PC-9 (cell line): ENCODE measurements at regions not wholly inside any gene's neighbourhood (a gene's known extent, or its start where the extent isn't known, plus 50 kb on each side); places are given as distances from the start of the nearest gene placed in this dataset.

Experiments
- BruUV-seq: library from RNA; stranded (reverse); fragments of 400-500 nt; replicated peaks from 2 replicates; lab custom pipeline; 2021; lab: Mats Ljungman, UMichigan
- CTCF ChIA-PET: fragments of 300-600 bp; sonication (Branson Sonifier 250); formaldehyde crosslinking; loops from one replicate; lab custom pipeline; 2022; ENCODE audit warnings: antibody characterized with exemption; lab: Charles Lee
- POLR2A ChIA-PET: fragments of 300-600 bp; sonication (Branson Sonifier 250); formaldehyde crosslinking; loops from one replicate; lab custom pipeline; 2022; ENCODE audit warnings: antibody characterized with exemption; ENCODE audit not compliant: unreplicated experiment; lab: Charles Lee
- DNase-seq, 2 experiments: peaks; one replicate each; pipeline versions ENCODE4 v3.0.0 to v3.0.0-alpha.2; 2015 to 2022; ENCODE audit warnings: mixed read lengths in 1 of 2
- H2AFZ ChIP-seq: fragments of 200-600 bp; sonication (generic); 2 replicates; pipeline ENCODE4 v1.8.1; 2017; ENCODE audit warnings: antibody characterized with exemption
- H3F3A ChIP-seq: fragments of 200-600 bp; sonication (generic); 2 replicates; pipeline ENCODE4 v1.8.1; 2017; ENCODE audit warnings: antibody characterized with exemption, mild to moderate bottlenecking, low read depth; ENCODE audit not compliant: insufficient read depth
- H3K27ac ChIP-seq: fragments of 200-600 bp; sonication (generic); 2 replicates; pipeline ENCODE4 v1.6.1; 2016; ENCODE audit warnings: mixed run types
- H3K27me3 ChIP-seq: fragments of 200-600 bp; sonication (generic); 2 replicates; pipeline ENCODE4 v1.6.1; 2016; ENCODE audit warnings: low read depth, mixed run types; ENCODE audit not compliant: insufficient read depth
- H3K36me3 ChIP-seq: fragments of 200-600 bp; sonication (generic); 2 replicates; pipeline ENCODE4 v1.6.1; 2016; ENCODE audit warnings: low read depth, mixed run types
- H3K4me1 ChIP-seq: fragments of 200-600 bp; sonication (generic); replicated peaks from 2 replicates; pipeline ENCODE4 v1.6.1; 2016; ENCODE audit warnings: mixed run types; ENCODE audit not compliant: insufficient read depth
- H3K4me2 ChIP-seq: fragments of 200-600 bp; sonication (generic); 2 replicates; pipeline ENCODE4 v1.6.1; 2017; ENCODE audit warnings: mixed run types
- H3K4me3 ChIP-seq: fragments of 200-600 bp; sonication (generic); 2 replicates; pipeline ENCODE4 v1.6.1; 2016; ENCODE audit warnings: mixed run types
- H3K79me2 ChIP-seq: fragments of 200-600 bp; sonication (generic); 2 replicates; pipeline ENCODE4 v1.6.1; 2017; ENCODE audit warnings: low read depth, mixed run types
- H3K9me2 ChIP-seq: fragments of 200-600 bp; sonication (generic); 2 replicates; pipeline ENCODE4 v1.8.1; 2017; ENCODE audit warnings: mild to moderate bottlenecking; ENCODE audit not compliant: insufficient read depth
- H3K9me3 ChIP-seq: fragments of 200-600 bp; sonication (generic); 2 replicates; pipeline ENCODE4 v1.8.1; 2016; ENCODE audit warnings: low read depth; ENCODE audit not compliant: insufficient read depth
- H4K20me1 ChIP-seq: fragments of 200-600 bp; sonication (generic); 2 replicates; pipeline ENCODE4 v1.8.1; 2017; ENCODE audit not compliant: insufficient read depth
- EZH2 ChIP-seq: fragments of 200-600 bp; sonication (generic); IDR thresholded peaks from 2 replicates; pipeline ENCODE4 v1.8.0; 2017; ENCODE audit warnings: antibody characterized with exemption, low read depth
- intact Hi-C: fragments of 100-400 bp; cut with micrococcal nuclease; formaldehyde crosslinking; loops from one replicate; pipeline ENCODE4 v1.10.0; 2022; ENCODE audit not compliant: unreplicated experiment
- TF ChIP-seq, protein P1 (sequence below): fragments of 200-600 bp; sonication (generic); conservative IDR thresholded peaks from 2 replicates; pipeline ENCODE4 v1.6.1; 2017; ENCODE audit warnings: mixed run types, antibody characterized with exemption, mild to moderate bottlenecking, moderate library complexity

- CTCF ChIA-PET, result no interaction called here
- no peak for DNase-seq
- Histone ChIP-seq H3K9me2 (no peaks in the 10 kb centered on the region), H3K9me3 (no peaks in the 10 kb centered on the region), H2AFZ (no peak overlapping the region), H3K27me3 (no peaks in the 10 kb centered on the region), H3K4me1 (no peaks in the 10 kb centered on the region), H4K20me1 (no peaks in the 10 kb centered on the region), H3K79me2 (no peaks in the 10 kb centered on the region), H3K36me3 (no peaks in the 10 kb centered on the region), H3K4me2 (no peak overlapping the region), H3K4me3 (no peak overlapping the region), H3K27ac (no peak overlapping the region), H3F3A (no peaks in the 10 kb centered on the region)
- TF ChIP-seq, protein P1, sequence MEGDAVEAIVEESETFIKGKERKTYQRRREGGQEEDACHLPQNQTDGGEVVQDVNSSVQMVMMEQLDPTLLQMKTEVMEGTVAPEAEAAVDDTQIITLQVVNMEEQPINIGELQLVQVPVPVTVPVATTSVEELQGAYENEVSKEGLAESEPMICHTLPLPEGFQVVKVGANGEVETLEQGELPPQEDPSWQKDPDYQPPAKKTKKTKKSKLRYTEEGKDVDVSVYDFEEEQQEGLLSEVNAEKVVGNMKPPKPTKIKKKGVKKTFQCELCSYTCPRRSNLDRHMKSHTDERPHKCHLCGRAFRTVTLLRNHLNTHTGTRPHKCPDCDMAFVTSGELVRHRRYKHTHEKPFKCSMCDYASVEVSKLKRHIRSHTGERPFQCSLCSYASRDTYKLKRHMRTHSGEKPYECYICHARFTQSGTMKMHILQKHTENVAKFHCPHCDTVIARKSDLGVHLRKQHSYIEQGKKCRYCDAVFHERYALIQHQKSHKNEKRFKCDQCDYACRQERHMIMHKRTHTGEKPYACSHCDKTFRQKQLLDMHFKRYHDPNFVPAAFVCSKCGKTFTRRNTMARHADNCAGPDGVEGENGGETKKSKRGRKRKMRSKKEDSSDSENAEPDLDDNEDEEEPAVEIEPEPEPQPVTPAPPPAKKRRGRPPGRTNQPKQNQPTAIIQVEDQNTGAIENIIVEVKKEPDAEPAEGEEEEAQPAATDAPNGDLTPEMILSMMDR, result no peak
- TF ChIP-seq EZH2, result no peak
- POLR2A ChIA-PET, result no interaction called here
- intact Hi-C loops, result no loop called here
- BruUV-seq, result no TSS peak
Observed at GRCh38 chr2:210839034-210839433, 282.6 kb downstream of the CPS1 start.

- no TSS peak for BruUV-seq
- H3K36me3 ChIP-seq, result no peaks in the 10 kb centered on the region
- ChIA-PET CTCF (no interaction called here), POLR2A (no interaction called here)
- no peak overlapping the region for H2AFZ ChIP-seq
- no peak overlapping the region for H3K27ac ChIP-seq
- no peaks in the 10 kb centered on the region for H3K9me2 ChIP-seq
- no peaks in the 10 kb centered on the region for H3K9me3 ChIP-seq
- TF ChIP-seq, protein P1, result no peak
- no peak for TF ChIP-seq EZH2
- no peak overlapping the region for H3K4me3 ChIP-seq
- no peaks in the 10 kb centered on the region for H3F3A ChIP-seq
- DNase-seq, result no peak
- H3K4me2 ChIP-seq, result no peak overlapping the region
- H3K4me1 ChIP-seq, result no peaks in the 10 kb centered on the region
- intact Hi-C loops, result no loop called here
- H4K20me1 ChIP-seq, result no peaks in the 10 kb centered on the region
- no peaks in the 10 kb centered on the region for H3K27me3 ChIP-seq
- H3K79me2 ChIP-seq, result no peaks in the 10 kb centered on the region
Observed at GRCh38 chr2:210839450-210839849, 283.1 kb downstream of the CPS1 start.

DNA sequence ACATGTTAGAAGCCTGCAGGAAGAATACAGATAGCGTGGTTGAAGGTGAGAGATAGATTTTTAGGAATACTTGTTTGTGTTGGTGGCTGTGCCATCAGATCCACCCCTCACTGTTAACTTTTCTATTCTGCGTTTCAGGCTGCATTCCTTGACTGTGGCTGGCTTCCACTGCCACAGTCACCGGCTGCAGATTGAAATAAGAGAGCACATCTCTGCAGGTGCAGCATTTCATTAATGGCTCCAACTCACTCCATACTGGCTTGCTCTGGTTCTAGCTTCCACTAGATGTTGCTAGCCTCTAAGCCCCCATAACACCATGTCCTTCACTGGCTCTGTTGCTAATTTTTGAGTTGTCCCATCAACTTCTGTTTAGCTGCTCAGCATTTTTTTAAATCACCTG, 286.5 kb downstream of the CPS1 start:
- Histone ChIP-seq H3K27ac (no peak overlapping the region), H3K4me1 (no peaks in the 10 kb centered on the region), H3K9me3 (no peaks in the 10 kb centered on the region), H3K4me3 (no peak overlapping the region), H3K4me2 (no peak overlapping the region), H3K27me3 (no peaks in the 10 kb centered on the region), H3K79me2 (no peaks in the 10 kb centered on the region), H3K9me2 (no peaks in the 10 kb centered on the region), H4K20me1 (no peaks in the 10 kb centered on the region), H3F3A (no peaks in the 10 kb centered on the region), H2AFZ (no peak overlapping the region), H3K36me3 (no peaks in the 10 kb centered on the region)
- no peak for TF ChIP-seq EZH2
- TF ChIP-seq, protein P1, result no peak
- intact Hi-C loops, result no loop called here
- ChIA-PET POLR2A (no interaction called here), CTCF (no interaction called here)
- no peak for DNase-seq
- BruUV-seq, result no TSS peak
